Caco-2 (cell line): ENCODE measurements at regions not wholly inside any gene's neighbourhood (a gene's known extent, or its start where the extent isn't known, plus 50 kb on each side); places are given as distances from the start of the nearest gene placed in this dataset.

Experiments used
- BruUV-seq: library from RNA; stranded (reverse); fragments of 400-500 nt; replicated peaks from 2 replicates; lab custom pipeline; 2021; lab: Mats Ljungman, UMichigan
- CTCF ChIA-PET: fragments of 300-600 bp; sonication (Branson Sonifier 250); formaldehyde crosslinking; loops from one replicate; lab custom pipeline; 2022; ENCODE audit warnings: antibody characterized with exemption; lab: Charles Lee
- POLR2A ChIA-PET: fragments of 300-600 bp; sonication (Branson Sonifier 250); formaldehyde crosslinking; loops from one replicate; lab custom pipeline; 2022; ENCODE audit warnings: antibody characterized with exemption; lab: Charles Lee
- DNase-seq, 2 experiments: peaks; one replicate each; pipeline versions ENCODE4 v3.0.0 to v3.0.0-alpha.2; 2020 to 2022
- H3K27me3 ChIP-seq: replicated peaks from 2 replicates; pipeline ENCODE4 v1.6.0; 2011; ENCODE audit warnings: low read length; ENCODE audit not compliant: control insufficient read depth, insufficient read depth
- H3K36me3 ChIP-seq: 2 replicates; pipeline ENCODE4 v1.5.1; 2011; ENCODE audit warnings: low read length; ENCODE audit not compliant: control insufficient read depth, insufficient read depth
- H3K4me1 ChIP-seq: fragments of 250-450 bp; sonication (Bioruptor Pico); 2 replicates; pipeline ENCODE4 v1.5.1; 2020; ENCODE audit warnings: mild to moderate bottlenecking
- H3K4me3 ChIP-seq: 2 replicates; pipeline ENCODE4 v1.5.1; 2011; ENCODE audit warnings: low read depth, mild to moderate bottlenecking, control low read depth, low read length
- H3K9me3 ChIP-seq: fragments of 250-450 bp; sonication (Bioruptor Pico); 2 replicates; pipeline ENCODE4 v1.5.1; 2020; ENCODE audit warnings: mild to moderate bottlenecking, moderate library complexity
- H3K27ac Mint-ChIP-seq: one replicate; pipeline ENCODE4 v1.8.0; 2022; ENCODE audit warnings: mixed read lengths; ENCODE audit not compliant: unreplicated experiment
- H3K27me3 Mint-ChIP-seq: one replicate; pipeline ENCODE4 v1.8.0; 2022; ENCODE audit warnings: mixed read lengths; ENCODE audit not compliant: insufficient read depth, unreplicated experiment
- H3K36me3 Mint-ChIP-seq: one replicate; pipeline ENCODE4 v1.8.0; 2022; ENCODE audit warnings: mild to moderate bottlenecking, mixed read lengths; ENCODE audit not compliant: insufficient read depth, unreplicated experiment
- H3K4me1 Mint-ChIP-seq: one replicate; pipeline ENCODE4 v1.8.0; 2022; ENCODE audit warnings: low read depth, mixed read lengths; ENCODE audit not compliant: unreplicated experiment
- H3K4me3 Mint-ChIP-seq: one replicate; pipeline ENCODE4 v1.8.0; 2022; ENCODE audit warnings: mild to moderate bottlenecking, moderate library complexity, mixed read lengths; ENCODE audit not compliant: unreplicated experiment
- H3K9me3 Mint-ChIP-seq: one replicate; pipeline ENCODE4 v1.8.0; 2022; ENCODE audit warnings: mixed read lengths; ENCODE audit not compliant: unreplicated experiment
- CTCF ChIP-seq, 2 experiments: fragments of 200-600 bp in 1 of 2; IDR thresholded peaks; 1 replicate in 1 of 2; 2 replicates in 1 of 2; pipeline versions ENCODE4 v1.5.1 to v1.8.0; 2011 to 2022; ENCODE audit warnings: antibody characterized with exemption in 1 of 2, control low read depth in 1 of 2, inconsistent platforms in 1 of 2, low read depth in 1 of 2, low read length in 1 of 2, mild to moderate bottlenecking in 1 of 2, moderate library complexity in 1 of 2; ENCODE audit not compliant: insufficient read depth in 1 of 2, severe bottlenecking in 1 of 2, unreplicated experiment in 1 of 2
- intact Hi-C: fragments of 100-400 bp; cut with micrococcal nuclease; formaldehyde crosslinking; loops from one replicate; pipeline ENCODE4 v1.10.0; 2022; ENCODE audit not compliant: unreplicated experiment

GRCh38 chr5:20463206-20463605, 475.2 kb upstream of the CDH18 start:
- POLR2A ChIA-PET, result no interaction called here
- Mint-ChIP-seq H3K4me3 (no peak overlapping the region), H3K27ac (no peak overlapping the region)

GRCh38 chr5:20446121-20446520, 458.1 kb upstream of the CDH18 start:
- no peaks in the 10 kb centered on the region for H3K36me3 ChIP-seq
- POLR2A ChIA-PET, result no interaction called here
- intact Hi-C loops, result no loop called here
- Mint-ChIP-seq H3K36me3 (no peaks in the 10 kb centered on the region), H3K4me1 (no peaks in the 10 kb centered on the region), H3K27ac (no peak overlapping the region), H3K27me3 (no peaks in the 10 kb centered on the region), H3K9me3 (no peaks in the 10 kb centered on the region), H3K4me3 (no peak overlapping the region)
- no TSS peak for BruUV-seq
- H3K27me3 ChIP-seq, result no peaks in the 10 kb centered on the region
- no peak for TF ChIP-seq CTCF (IDR thresholded peaks at IDR 0.05; ENCODE audit: insufficient read depth in 1 of 2, low read depth in 1 of 2, low read length in 1 of 2, severe bottlenecking in 1 of 2, unreplicated experiment in 1 of 2)
- no peaks in the 10 kb centered on the region for H3K9me3 ChIP-seq
- DNase-seq, result no peak
- no peaks in the 10 kb centered on the region for H3K4me1 ChIP-seq
- CTCF ChIA-PET, result no interaction called here
- no peak overlapping the region for H3K4me3 ChIP-seq

More at GRCh38 chr5:20463206-20463605, 475.2 kb upstream of the CDH18 start:
- Histone ChIP-seq H3K36me3 (no peaks in the 10 kb centered on the region), H3K9me3 (no peaks in the 10 kb centered on the region), H3K27me3 (no peaks in the 10 kb centered on the region), H3K4me1 (no peaks in the 10 kb centered on the region), H3K4me3 (no peak overlapping the region)
- intact Hi-C loops, result no loop called here
- no peaks in the 10 kb centered on the region for H3K4me1 Mint-ChIP-seq
- no peaks in the 10 kb centered on the region for H3K36me3 Mint-ChIP-seq
- H3K27me3 Mint-ChIP-seq, result no peaks in the 10 kb centered on the region
- BruUV-seq, result no TSS peak
- no peak for DNase-seq
- CTCF ChIA-PET, result no interaction called here
- no peaks in the 10 kb centered on the region for H3K9me3 Mint-ChIP-seq
- TF ChIP-seq CTCF (IDR thresholded peaks at IDR 0.05; ENCODE audit: insufficient read depth in 1 of 2, low read depth in 1 of 2, low read length in 1 of 2, severe bottlenecking in 1 of 2, unreplicated experiment in 1 of 2), result no peak

- no peak overlapping the region for H3K27ac Mint-ChIP-seq
- Histone ChIP-seq H3K9me3 (no peaks in the 10 kb centered on the region), H3K4me1 (no peaks in the 10 kb centered on the region), H3K27me3 (no peaks in the 10 kb centered on the region), H3K4me3 (no peak overlapping the region), H3K36me3 (no peaks in the 10 kb centered on the region)
- ChIA-PET POLR2A (no interaction called here), CTCF (no interaction called here)
- no peak for TF ChIP-seq CTCF (IDR thresholded peaks at IDR 0.05; ENCODE audit: insufficient read depth in 1 of 2, low read depth in 1 of 2, low read length in 1 of 2, severe bottlenecking in 1 of 2, unreplicated experiment in 1 of 2)
- no peaks in the 10 kb centered on the region for H3K36me3 Mint-ChIP-seq
- H3K4me1 Mint-ChIP-seq, result no peaks in the 10 kb centered on the region
- no peak for DNase-seq
- no TSS peak for BruUV-seq
- H3K9me3 Mint-ChIP-seq, result no peaks in the 10 kb centered on the region
- intact Hi-C loops, result no loop called here
- no peak overlapping the region for H3K4me3 Mint-ChIP-seq
- H3K27me3 Mint-ChIP-seq, result no peaks in the 10 kb centered on the region
Observed at GRCh38 chr5:20445326-20445860, 457.4 kb upstream of the CDH18 start.
